ENCODE measurements at regions not wholly inside any gene's neighbourhood (a gene's known extent, or its start where the extent isn't known, plus 50 kb on each side); places are given as distances from the start of the nearest gene placed in this dataset.

GRCh38 chr2:39530411-39530866 lies 93.4 kb upstream of the MAP4K3 start:
- Mint-ChIP-seq H3K4me1 (ENCODE audit: low read depth) (no peaks in the 10 kb centered on the region), H3K27ac (no peak overlapping the region), H3K36me3 (ENCODE audit: low read depth) (no peaks in the 10 kb centered on the region), H3K4me3 (no peak overlapping the region), H3K27me3 (no peaks in the 10 kb centered on the region), H3K9me3 (no peaks in the 10 kb centered on the region)
- intact Hi-C loops (cut with micrococcal nuclease), result no loop called here
- no peak for DNase-seq
- no peak for ATAC-seq
- POLR2A ChIA-PET, result interaction anchor here (1.1 kb wide), 1 partner anchor 14 kb away, joined by 3 read pairs; no protein-coding TSS in a partner anchor
- TF ChIP-seq CTCF (IDR thresholded peaks at IDR 0.05), result no peak
- CTCF ChIA-PET, result interaction anchor here (1.3 kb wide), 1 partner anchor 13 kb away, joined by 4 read pairs; no protein-coding TSS in a partner anchor

DNA sequence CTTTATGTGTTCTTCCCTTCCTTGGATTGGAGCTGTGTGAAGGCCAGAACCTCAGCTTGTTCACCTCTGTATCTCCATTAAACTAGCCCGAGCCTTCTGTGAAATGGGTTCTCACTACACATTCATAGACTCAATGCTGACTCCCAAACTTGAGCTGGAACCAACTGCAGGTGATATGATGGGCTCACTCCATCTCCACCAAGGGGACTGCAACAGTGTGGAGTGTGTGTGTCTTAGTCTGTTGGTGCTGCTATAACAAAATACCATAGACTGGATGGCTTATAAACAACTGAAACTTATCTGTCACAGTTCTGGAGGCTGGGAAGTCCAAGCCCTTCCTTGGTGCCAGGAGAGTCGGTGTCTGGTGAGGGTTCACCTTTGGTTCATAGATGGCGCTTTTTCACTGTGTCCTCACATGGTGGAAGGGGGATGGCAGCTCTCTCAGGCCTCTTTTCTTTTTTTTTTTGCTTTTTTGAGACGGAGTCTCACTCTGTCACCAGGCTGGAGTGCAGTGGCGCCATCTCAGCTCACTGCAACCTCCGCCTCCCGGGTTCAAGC lies 94.2 kb upstream of the MAP4K3 start:
- TF ChIP-seq CTCF (IDR thresholded peaks at IDR 0.05), result no peak
- CTCF ChIA-PET, result interaction anchor here (1.3 kb wide), 1 partner anchor 14 kb away, joined by 4 read pairs; no protein-coding TSS in a partner anchor
- no peaks in the 10 kb centered on the region for H3K9me3 Mint-ChIP-seq
- no peaks in the 10 kb centered on the region for H3K27me3 Mint-ChIP-seq
- no peak overlapping the region for H3K27ac Mint-ChIP-seq
- no peaks in the 10 kb centered on the region for H3K4me1 Mint-ChIP-seq (ENCODE audit: low read depth)
- no peak for DNase-seq
- intact Hi-C loops (cut with micrococcal nuclease), result no loop called here
- no peaks in the 10 kb centered on the region for H3K36me3 Mint-ChIP-seq (ENCODE audit: low read depth)
- POLR2A ChIA-PET, result interaction anchor here (1.1 kb wide), 1 partner anchor 15 kb away, joined by 3 read pairs; no protein-coding TSS in a partner anchor
- no peak overlapping the region for H3K4me3 Mint-ChIP-seq
- ATAC-seq, result no peak

GRCh38 chr2:39532933-39533332 lies 95.8 kb upstream of the MAP4K3 start:
- ChIA-PET POLR2A (no interaction called here), CTCF (no interaction called here)
- peaks cover 7% of the 10 kb centered on the region for H3K4me1 Mint-ChIP-seq (ENCODE audit: low read depth)
- TF ChIP-seq CTCF (IDR thresholded peaks at IDR 0.05), result no peak
- H3K4me3 Mint-ChIP-seq, result no peak overlapping the region
- DNase-seq, result no peak
- no peaks in the 10 kb centered on the region for H3K9me3 Mint-ChIP-seq
- H3K36me3 Mint-ChIP-seq (ENCODE audit: low read depth), result no peaks in the 10 kb centered on the region
- H3K27me3 Mint-ChIP-seq, result no peaks in the 10 kb centered on the region
- no peak for ATAC-seq
- no peak overlapping the region for H3K27ac Mint-ChIP-seq
- intact Hi-C loops (cut with micrococcal nuclease), result no loop called here

DNA sequence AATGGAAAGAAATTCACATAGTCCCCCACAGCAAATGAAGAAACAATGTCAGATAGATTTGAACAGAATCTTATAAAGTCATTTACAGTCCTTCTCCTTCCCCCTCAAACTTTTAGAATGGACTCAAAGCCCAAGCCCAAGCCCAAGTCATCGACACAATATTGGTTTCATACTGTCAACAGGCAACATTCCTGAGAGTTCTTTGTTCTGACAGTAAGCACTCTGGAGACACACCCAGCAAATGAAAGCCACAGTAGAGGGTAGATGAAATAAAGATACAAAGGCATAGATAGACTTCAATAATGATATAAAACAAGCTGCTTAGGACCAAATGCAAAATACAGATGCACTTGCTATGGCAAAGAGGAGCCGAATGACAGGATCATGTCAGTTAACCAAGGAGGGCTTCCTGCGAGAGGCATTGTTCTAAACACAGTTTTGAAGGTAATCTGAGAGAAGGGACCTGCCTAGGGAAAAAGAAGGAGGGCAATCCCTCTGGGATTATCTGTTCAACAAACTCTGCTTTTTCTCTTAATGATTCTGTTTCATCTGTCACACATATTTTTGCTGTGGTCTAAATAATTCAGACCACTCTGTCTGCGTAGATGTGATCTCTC lies 97.1 kb upstream of the MAP4K3 start:
- DNase-seq (no peak), ATAC-seq (no peak)
- Mint-ChIP-seq H3K4me1 (ENCODE audit: low read depth) (peaks cover 7% of the 10 kb centered on the region), H3K27ac (no peak overlapping the region), H3K9me3 (peaks cover 1% of the 10 kb centered on the region), H3K36me3 (ENCODE audit: low read depth) (no peaks in the 10 kb centered on the region), H3K4me3 (no peak overlapping the region), H3K27me3 (no peaks in the 10 kb centered on the region)
- TF ChIP-seq CTCF (IDR thresholded peaks at IDR 0.05), result no peak
- intact Hi-C loops (cut with micrococcal nuclease), result no loop called here
- POLR2A ChIA-PET, result no interaction called here
- CTCF ChIA-PET, result no interaction called here

GRCh38 chr2:39535636-39536185 lies 98.6 kb upstream of the MAP4K3 start:
- ChIA-PET CTCF (no interaction called here), POLR2A (no interaction called here)
- H3K4me1 Mint-ChIP-seq (ENCODE audit: low read depth), result peaks cover 9% of the 10 kb centered on the region
- H3K4me3 Mint-ChIP-seq, result no peak overlapping the region
- intact Hi-C loops (cut with micrococcal nuclease), result no loop called here
- TF ChIP-seq CTCF (IDR thresholded peaks at IDR 0.05), result no peak
- DNase-seq (no peak), ATAC-seq (no peak)
- peaks cover 1% of the 10 kb centered on the region for H3K9me3 Mint-ChIP-seq
- H3K27me3 Mint-ChIP-seq, result no peaks in the 10 kb centered on the region
- H3K36me3 Mint-ChIP-seq (ENCODE audit: low read depth), result no peaks in the 10 kb centered on the region
- H3K27ac Mint-ChIP-seq, result no peak overlapping the region
